ENCODE measurements at regions not wholly inside any gene's neighbourhood (a gene's known extent, or its start where the extent isn't known, plus 50 kb on each side); places are given as distances from the start of the nearest gene placed in this dataset.

DNA sequence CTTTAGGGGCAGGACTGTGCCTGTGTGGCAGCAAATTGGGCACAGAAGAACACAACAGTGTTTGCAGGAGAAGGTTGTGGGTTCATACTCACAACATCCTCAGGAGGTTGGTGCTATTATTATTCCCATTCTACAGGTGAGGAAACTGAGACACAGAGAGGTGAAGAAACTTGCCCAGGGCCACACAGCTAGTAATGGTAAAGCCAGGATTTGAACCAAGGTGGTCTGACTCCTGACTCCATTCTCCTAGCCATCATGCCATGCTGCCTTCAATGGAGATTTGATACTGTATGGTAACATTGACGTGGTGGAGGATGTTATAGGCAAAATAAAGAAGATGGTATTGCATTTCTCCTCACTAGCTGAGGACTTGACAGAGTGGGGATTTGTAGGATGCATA lies 334.2 kb downstream of the RPS6KC1 start:
- H3K4me2 ChIP-seq (replicated peaks; ENCODE audit: extremely low read depth, low read length, poor library complexity, severe bottlenecking), result no peak overlapping the region
- no peaks in the 10 kb centered on the region for H3K4me1 Mint-ChIP-seq
- no peak overlapping the region for H3K4me3 Mint-ChIP-seq
- H3K4me1 ChIP-seq (ENCODE audit: control insufficient read depth in 1 of 2, insufficient read depth in 2 of 2, low read length in 2 of 2), result no peaks in the 10 kb centered on the region
- no peaks in the 10 kb centered on the region for H3K36me3 ChIP-seq (replicated peaks in 1 of 2; ENCODE audit: control insufficient read depth in 1 of 2, insufficient read depth in 2 of 2, low read length in 2 of 2)
- TF ChIP-seq, protein P1, sequence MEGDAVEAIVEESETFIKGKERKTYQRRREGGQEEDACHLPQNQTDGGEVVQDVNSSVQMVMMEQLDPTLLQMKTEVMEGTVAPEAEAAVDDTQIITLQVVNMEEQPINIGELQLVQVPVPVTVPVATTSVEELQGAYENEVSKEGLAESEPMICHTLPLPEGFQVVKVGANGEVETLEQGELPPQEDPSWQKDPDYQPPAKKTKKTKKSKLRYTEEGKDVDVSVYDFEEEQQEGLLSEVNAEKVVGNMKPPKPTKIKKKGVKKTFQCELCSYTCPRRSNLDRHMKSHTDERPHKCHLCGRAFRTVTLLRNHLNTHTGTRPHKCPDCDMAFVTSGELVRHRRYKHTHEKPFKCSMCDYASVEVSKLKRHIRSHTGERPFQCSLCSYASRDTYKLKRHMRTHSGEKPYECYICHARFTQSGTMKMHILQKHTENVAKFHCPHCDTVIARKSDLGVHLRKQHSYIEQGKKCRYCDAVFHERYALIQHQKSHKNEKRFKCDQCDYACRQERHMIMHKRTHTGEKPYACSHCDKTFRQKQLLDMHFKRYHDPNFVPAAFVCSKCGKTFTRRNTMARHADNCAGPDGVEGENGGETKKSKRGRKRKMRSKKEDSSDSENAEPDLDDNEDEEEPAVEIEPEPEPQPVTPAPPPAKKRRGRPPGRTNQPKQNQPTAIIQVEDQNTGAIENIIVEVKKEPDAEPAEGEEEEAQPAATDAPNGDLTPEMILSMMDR (IDR thresholded peaks at IDR 0.05), result no peak
- H2AFZ ChIP-seq (ENCODE audit: insufficient read depth, low read depth, low read length, poor library complexity, severe bottlenecking), result no peak overlapping the region
- no peaks in the 10 kb centered on the region for H3K9me3 ChIP-seq (replicated peaks in 1 of 2; ENCODE audit: control insufficient read depth in 1 of 2, insufficient read depth in 1 of 2, low read length in 2 of 2)
- no peak overlapping the region for H3K27ac Mint-ChIP-seq
- no peak overlapping the region for H3K4me3 ChIP-seq (replicated peaks in 1 of 3; ENCODE audit: low read depth in 2 of 3, low read length in 3 of 3)
- H4K20me1 ChIP-seq (ENCODE audit: insufficient read depth, low read length), result no peaks in the 10 kb centered on the region
- no peak overlapping the region for H3K9ac ChIP-seq (ENCODE audit: insufficient read depth, low read length, poor library complexity, severe bottlenecking)
- no CpG with 5 or more reads among the region's 1 CpG for WGBS (ENCODE audit: insufficient coverage)
- H3K27ac ChIP-seq (ENCODE audit: low read depth in 1 of 2, low read length in 2 of 2), result no peak overlapping the region
- H3K9me3 Mint-ChIP-seq, result peaks cover 0 to 7% (median 2%) of the 10 kb centered on the region in 7 donors
- no peaks in the 10 kb centered on the region for H3K79me2 ChIP-seq (ENCODE audit: insufficient read depth, low read length)
- no peaks in the 10 kb centered on the region for H3K27me3 ChIP-seq (ENCODE audit: control insufficient read depth in 2 of 2, insufficient read depth in 2 of 2, low read length in 2 of 2)
- H3K36me3 Mint-ChIP-seq, result no peaks in the 10 kb centered on the region
- peaks cover 1 to 7% (median 4%) of the 10 kb centered on the region in 3 donors for H3K27me3 Mint-ChIP-seq (ENCODE audit: low read depth in 3 of 3)
- intact Hi-C loops (cut with micrococcal nuclease), result no loop called here
- no peak for DNase-seq

DNA sequence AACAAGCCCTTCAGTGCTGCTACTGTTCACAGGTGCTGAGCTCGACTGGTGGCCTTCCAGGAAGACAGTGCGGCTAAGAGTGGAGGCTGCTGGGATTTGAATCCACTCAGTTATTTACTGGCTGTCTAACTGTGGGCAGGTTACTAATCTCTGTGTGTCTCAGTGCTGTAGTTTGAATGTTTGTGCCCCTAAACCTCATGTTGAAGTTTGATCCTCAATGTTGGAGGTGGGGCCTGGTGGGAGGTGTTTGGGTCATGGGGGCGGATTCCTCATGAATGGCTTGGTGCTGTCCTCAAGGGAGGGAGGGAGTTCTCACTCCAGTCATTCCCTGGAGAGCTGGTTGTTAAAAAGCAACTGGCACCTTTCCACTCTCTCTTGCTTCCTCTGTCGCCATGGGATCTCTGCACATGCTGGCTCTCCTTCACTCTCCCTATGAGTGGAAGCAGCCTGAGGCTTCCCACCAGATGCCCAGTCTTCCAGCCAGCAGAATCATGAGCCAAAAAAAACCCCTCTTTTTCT lies 334.8 kb downstream of the RPS6KC1 start:
- Mint-ChIP-seq H3K36me3 (no peaks in the 10 kb centered on the region), H3K27me3 (ENCODE audit: low read depth in 3 of 3) (peaks cover 1 to 7% (median 4%) of the 10 kb centered on the region in 3 donors), H3K9me3 (peaks cover 0 to 7% (median 2%) of the 10 kb centered on the region in 7 donors), H3K4me3 (no peak overlapping the region), H3K4me1 (no peaks in the 10 kb centered on the region), H3K27ac (no peak overlapping the region)
- TF ChIP-seq, protein P1 (IDR thresholded peaks at IDR 0.05), result no peak
- no peak for DNase-seq
- no peaks in the 10 kb centered on the region for H3K9me3 ChIP-seq (replicated peaks in 1 of 2; ENCODE audit: control insufficient read depth in 1 of 2, insufficient read depth in 1 of 2, low read length in 2 of 2)
- H3K79me2 ChIP-seq (ENCODE audit: insufficient read depth, low read length), result no peaks in the 10 kb centered on the region
- 88% methylated on average over 2 of the region's 4 CpGs for WGBS (ENCODE audit: insufficient coverage)
- no peak overlapping the region for H3K27ac ChIP-seq (ENCODE audit: low read depth in 1 of 2, low read length in 2 of 2)
- no peak overlapping the region for H3K9ac ChIP-seq (ENCODE audit: insufficient read depth, low read length, poor library complexity, severe bottlenecking)
- intact Hi-C loops (cut with micrococcal nuclease), result no loop called here
- no peaks in the 10 kb centered on the region for H3K36me3 ChIP-seq (replicated peaks in 1 of 2; ENCODE audit: control insufficient read depth in 1 of 2, insufficient read depth in 2 of 2, low read length in 2 of 2)
- no peaks in the 10 kb centered on the region for H4K20me1 ChIP-seq (ENCODE audit: insufficient read depth, low read length)
- no peaks in the 10 kb centered on the region for H3K27me3 ChIP-seq (ENCODE audit: control insufficient read depth in 2 of 2, insufficient read depth in 2 of 2, low read length in 2 of 2)
- H3K4me2 ChIP-seq (replicated peaks; ENCODE audit: extremely low read depth, low read length, poor library complexity, severe bottlenecking), result no peak overlapping the region
- H3K4me3 ChIP-seq (replicated peaks in 1 of 3; ENCODE audit: low read depth in 2 of 3, low read length in 3 of 3), result no peak overlapping the region
- no peak overlapping the region for H2AFZ ChIP-seq (ENCODE audit: insufficient read depth, low read depth, low read length, poor library complexity, severe bottlenecking)
- H3K4me1 ChIP-seq (ENCODE audit: control insufficient read depth in 1 of 2, insufficient read depth in 2 of 2, low read length in 2 of 2), result no peaks in the 10 kb centered on the region
